H1 (cell line): ENCODE measurements at regions not wholly inside any gene's neighbourhood (a gene's known extent, or its start where the extent isn't known, plus 50 kb on each side); places are given as distances from the start of the nearest gene placed in this dataset.

Experiments
- CTCF ChIP-seq, 3 experiments: IDR thresholded peaks; 1 replicate in 2 of 3; 2 replicates in 1 of 3; pipeline versions ENCODE4 v1.5.1 to v1.6.1; 2011; ENCODE audit warnings: low read length in 3 of 3, mild to moderate bottlenecking in 3 of 3, inconsistent platforms in 2 of 3, low read depth in 1 of 3, moderate library complexity in 1 of 3; ENCODE audit not compliant: insufficient read depth in 1 of 3; ENCODE audit errors: control extremely low read depth in 1 of 3
- HDAC2 ChIP-seq, 2 experiments: fragments of 300-600 bp in 1 of 2; sonication (generic) in 1 of 2; IDR thresholded peaks; 2 replicates each; pipeline ENCODE4 v1.6.1; 2011 to 2012; ENCODE audit warnings: low read depth in 2 of 2, low read length in 2 of 2, mild to moderate bottlenecking in 2 of 2, moderate library complexity in 2 of 2, borderline replicate concordance in 1 of 2, inconsistent platforms in 1 of 2
- MAFK ChIP-seq: IDR thresholded peaks from 2 replicates; pipeline ENCODE4 v1.6.1; 2012; ENCODE audit warnings: low read depth, mild to moderate bottlenecking, improper control_type of control experiment, low read length
- SP1 ChIP-seq: IDR thresholded peaks from 2 replicates; pipeline ENCODE4 v1.6.1; 2011; ENCODE audit warnings: low read depth, low read length

- TF ChIP-seq MAFK, result no peak
- TF ChIP-seq SP1, result no peak
- TF ChIP-seq CTCF (IDR thresholded peaks at IDR 0.05; ENCODE audit: control extremely low read depth in 1 of 3, insufficient read depth in 1 of 3, low read depth in 1 of 3, low read length in 3 of 3), result no peak
- no peak for TF ChIP-seq HDAC2 (IDR thresholded peaks at IDR 0.05; ENCODE audit: borderline replicate concordance in 1 of 2, low read depth in 2 of 2, low read length in 2 of 2)
Observed at GRCh38 chr12:65608319-65608916, 215.9 kb upstream of the HMGA2 start.
